ENCODE measurements at regions not wholly inside any gene's neighbourhood (a gene's known extent, or its start where the extent isn't known, plus 50 kb on each side); places are given as distances from the start of the nearest gene placed in this dataset.

GRCh38 chr4:65951177-65951576 is 280.9 kb upstream of the EPHA5 start:
- TF ChIP-seq, protein P1, sequence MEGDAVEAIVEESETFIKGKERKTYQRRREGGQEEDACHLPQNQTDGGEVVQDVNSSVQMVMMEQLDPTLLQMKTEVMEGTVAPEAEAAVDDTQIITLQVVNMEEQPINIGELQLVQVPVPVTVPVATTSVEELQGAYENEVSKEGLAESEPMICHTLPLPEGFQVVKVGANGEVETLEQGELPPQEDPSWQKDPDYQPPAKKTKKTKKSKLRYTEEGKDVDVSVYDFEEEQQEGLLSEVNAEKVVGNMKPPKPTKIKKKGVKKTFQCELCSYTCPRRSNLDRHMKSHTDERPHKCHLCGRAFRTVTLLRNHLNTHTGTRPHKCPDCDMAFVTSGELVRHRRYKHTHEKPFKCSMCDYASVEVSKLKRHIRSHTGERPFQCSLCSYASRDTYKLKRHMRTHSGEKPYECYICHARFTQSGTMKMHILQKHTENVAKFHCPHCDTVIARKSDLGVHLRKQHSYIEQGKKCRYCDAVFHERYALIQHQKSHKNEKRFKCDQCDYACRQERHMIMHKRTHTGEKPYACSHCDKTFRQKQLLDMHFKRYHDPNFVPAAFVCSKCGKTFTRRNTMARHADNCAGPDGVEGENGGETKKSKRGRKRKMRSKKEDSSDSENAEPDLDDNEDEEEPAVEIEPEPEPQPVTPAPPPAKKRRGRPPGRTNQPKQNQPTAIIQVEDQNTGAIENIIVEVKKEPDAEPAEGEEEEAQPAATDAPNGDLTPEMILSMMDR (conservative IDR thresholded peaks at IDR 0.05 in 1 of 2, IDR thresholded peaks at IDR 0.05 in 1 of 2; ENCODE audit: extremely low read depth in 1 of 2, insufficient read depth in 1 of 2, low read depth in 1 of 2, low read length in 2 of 2): no peak
- TF ChIP-seq EZH2 (IDR thresholded peaks at IDR 0.05; ENCODE audit: borderline replicate concordance, low read length): no peak
